ENCODE measurements at regions not wholly inside any gene's neighbourhood (a gene's known extent, or its start where the extent isn't known, plus 50 kb on each side); places are given as distances from the start of the nearest gene placed in this dataset.

DNA sequence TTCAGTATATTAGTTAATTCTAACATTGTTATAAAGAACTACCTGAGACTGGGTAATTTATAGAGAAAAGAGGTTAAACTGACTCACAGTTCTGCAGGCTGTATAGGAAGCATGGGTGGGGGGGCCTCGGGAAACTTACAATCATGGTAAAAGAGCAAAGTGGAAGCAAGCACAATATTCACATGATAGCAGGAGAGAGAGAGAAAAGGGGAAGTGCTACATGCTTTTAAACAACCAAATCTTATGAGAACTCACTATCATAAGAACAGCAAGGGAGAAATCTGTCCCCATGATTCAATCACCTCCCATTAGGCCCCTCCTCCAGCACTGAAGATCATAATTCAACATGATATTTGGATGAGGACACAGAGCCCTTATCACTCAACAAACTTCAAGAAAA lies 324.9 kb downstream of the ZNF608 start:
- DNase-seq = peak in 1 of 3 donors; percentile 30
- Histone ChIP-seq H3K4me3 (ENCODE audit: control insufficient read depth in 1 of 7, extremely low read depth in 1 of 7, insufficient read depth in 4 of 7, low read depth in 2 of 7, low read length in 6 of 7) (no peak overlapping the region), H3K4me1 (ENCODE audit: control extremely low read depth in 1 of 4, control insufficient read depth in 4 of 4, insufficient read depth in 4 of 4, low read length in 3 of 4) (no peaks in the 10 kb centered on the region), H3K9me3 (ENCODE audit: control extremely low read depth in 1 of 5, control insufficient read depth in 4 of 5, insufficient read depth in 2 of 5, low read depth in 1 of 5, low read length in 4 of 5) (peaks cover 3 to 24% (median 4%) of the 10 kb centered on the region in 5 experiments), H3K27me3 (replicated peaks in 2 of 5; ENCODE audit: control insufficient read depth in 4 of 5, insufficient read depth in 5 of 5, low read length in 4 of 5) (no peaks in the 10 kb centered on the region), H3K27ac (ENCODE audit: insufficient read depth in 1 of 2, low read depth in 1 of 2, low read length in 2 of 2, poor library complexity in 1 of 2, severe bottlenecking in 2 of 2) (no peak overlapping the region), H3K36me3 (ENCODE audit: control insufficient read depth in 4 of 4, insufficient read depth in 4 of 4, low read length in 3 of 4) (no peaks in the 10 kb centered on the region)
- ChIA-PET POLR2A (no interaction called here), CTCF (no interaction called here)
- WGBS (ENCODE audit: insufficient coverage) = 67% methylated on average over 1 of the region's 1 CpG

DNA sequence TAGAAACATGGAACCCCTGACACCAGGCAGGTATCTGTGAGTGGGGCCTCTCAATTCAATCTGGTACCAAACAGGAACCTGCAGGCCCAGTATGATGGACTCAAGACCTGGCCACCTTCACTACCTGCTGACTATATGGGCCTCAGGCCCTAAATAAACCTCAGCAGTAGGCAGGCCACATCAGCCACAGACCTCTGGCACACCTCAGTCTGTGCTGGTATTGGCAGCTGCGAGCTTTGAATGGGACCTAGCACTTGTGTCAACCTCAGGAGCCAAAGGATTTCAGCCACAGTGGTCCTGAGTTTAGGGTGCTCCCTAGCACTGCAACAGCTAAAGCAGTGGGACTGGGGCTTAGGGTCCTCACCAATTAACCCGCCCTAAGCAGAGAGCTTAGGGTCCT lies 325.5 kb downstream of the ZNF608 start:
- ChIA-PET POLR2A (no interaction called here), CTCF (no interaction called here)
- Histone ChIP-seq H3K9me3 (ENCODE audit: control extremely low read depth in 1 of 5, control insufficient read depth in 4 of 5, insufficient read depth in 2 of 5, low read depth in 1 of 5, low read length in 4 of 5) (peaks cover 3 to 24% (median 4%) of the 10 kb centered on the region in 5 experiments), H3K27me3 (replicated peaks in 2 of 5; ENCODE audit: control insufficient read depth in 4 of 5, insufficient read depth in 5 of 5, low read length in 4 of 5) (no peaks in the 10 kb centered on the region), H3K4me1 (ENCODE audit: control extremely low read depth in 1 of 4, control insufficient read depth in 4 of 4, insufficient read depth in 4 of 4, low read length in 3 of 4) (no peaks in the 10 kb centered on the region), H3K4me3 (ENCODE audit: control insufficient read depth in 1 of 7, extremely low read depth in 1 of 7, insufficient read depth in 4 of 7, low read depth in 2 of 7, low read length in 6 of 7) (no peak overlapping the region), H3K36me3 (ENCODE audit: control insufficient read depth in 4 of 4, insufficient read depth in 4 of 4, low read length in 3 of 4) (no peaks in the 10 kb centered on the region), H3K27ac (ENCODE audit: insufficient read depth in 1 of 2, low read depth in 1 of 2, low read length in 2 of 2, poor library complexity in 1 of 2, severe bottlenecking in 2 of 2) (no peak overlapping the region)
- 0% methylated on average over 1 of the region's 2 CpGs for WGBS (ENCODE audit: insufficient coverage)
- DNase-seq = no peak

DNA sequence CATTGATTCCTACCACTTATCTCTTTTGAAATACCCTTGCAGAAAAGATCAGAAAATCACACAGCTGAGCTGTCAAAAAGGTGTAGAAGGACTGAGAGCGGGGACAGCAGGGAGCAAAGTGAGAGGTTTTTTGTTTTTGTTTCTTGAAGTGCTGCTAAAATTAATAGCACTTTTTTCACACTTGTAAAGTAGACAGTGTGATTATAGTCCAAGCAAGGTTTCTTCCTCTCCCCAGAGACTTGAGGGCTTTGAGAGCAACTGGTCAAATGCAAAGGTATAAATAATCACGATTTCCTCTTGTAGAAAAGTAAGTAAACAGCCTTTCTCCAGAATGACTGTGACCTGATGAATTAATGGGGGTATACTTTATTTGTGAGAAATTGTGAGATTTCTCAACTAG lies 326.9 kb downstream of the ZNF608 start:
- ChIA-PET POLR2A (no interaction called here), CTCF (no interaction called here)
- no peak overlapping the region for H3K27ac ChIP-seq (ENCODE audit: insufficient read depth in 1 of 2, low read depth in 1 of 2, low read length in 2 of 2, poor library complexity in 1 of 2, severe bottlenecking in 2 of 2)
- no peaks in the 10 kb centered on the region for H3K4me1 ChIP-seq (ENCODE audit: control extremely low read depth in 1 of 4, control insufficient read depth in 4 of 4, insufficient read depth in 4 of 4, low read length in 3 of 4)
- no peak for DNase-seq
- H3K36me3 ChIP-seq (ENCODE audit: control insufficient read depth in 4 of 4, insufficient read depth in 4 of 4, low read length in 3 of 4) = no peaks in the 10 kb centered on the region
- peaks cover 3 to 24% (median 4%) of the 10 kb centered on the region in 5 experiments for H3K9me3 ChIP-seq (ENCODE audit: control extremely low read depth in 1 of 5, control insufficient read depth in 4 of 5, insufficient read depth in 2 of 5, low read depth in 1 of 5, low read length in 4 of 5)
- no peak overlapping the region for H3K4me3 ChIP-seq (ENCODE audit: control insufficient read depth in 1 of 7, extremely low read depth in 1 of 7, insufficient read depth in 4 of 7, low read depth in 2 of 7, low read length in 6 of 7)
- 80% methylated on average over 1 of the region's 2 CpGs for WGBS (ENCODE audit: insufficient coverage)
- H3K27me3 ChIP-seq (replicated peaks in 2 of 5; ENCODE audit: control insufficient read depth in 4 of 5, insufficient read depth in 5 of 5, low read length in 4 of 5) = no peaks in the 10 kb centered on the region

DNA sequence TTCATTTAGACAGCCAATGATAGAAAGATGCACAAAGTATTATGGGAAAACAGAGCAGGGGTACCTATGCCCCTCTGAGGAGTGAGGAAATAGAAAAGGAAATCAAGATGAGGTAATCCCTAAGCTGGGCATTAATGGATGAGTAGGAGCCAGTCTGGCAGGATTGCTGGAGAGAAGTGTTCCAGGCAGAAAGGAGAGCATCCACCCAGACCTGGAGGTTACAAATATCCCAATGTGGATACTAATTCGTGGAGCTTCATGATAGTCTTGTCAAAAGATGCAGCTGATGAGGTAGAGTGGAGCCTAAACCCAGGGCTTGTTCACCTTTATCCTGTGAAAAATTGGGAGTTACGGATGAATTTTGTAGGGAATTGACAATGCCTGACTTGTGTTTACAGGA lies 328.0 kb downstream of the ZNF608 start:
- no peaks in the 10 kb centered on the region for H3K36me3 ChIP-seq (ENCODE audit: control insufficient read depth in 4 of 4, insufficient read depth in 4 of 4, low read length in 3 of 4)
- no peak for DNase-seq
- no peaks in the 10 kb centered on the region for H3K4me1 ChIP-seq (ENCODE audit: control extremely low read depth in 1 of 4, control insufficient read depth in 4 of 4, insufficient read depth in 4 of 4, low read length in 3 of 4)
- peaks cover 3 to 21% (median 4%) of the 10 kb centered on the region in 5 experiments for H3K9me3 ChIP-seq (ENCODE audit: control extremely low read depth in 1 of 5, control insufficient read depth in 4 of 5, insufficient read depth in 2 of 5, low read depth in 1 of 5, low read length in 4 of 5)
- H3K4me3 ChIP-seq (ENCODE audit: control insufficient read depth in 1 of 7, extremely low read depth in 1 of 7, insufficient read depth in 4 of 7, low read depth in 2 of 7, low read length in 6 of 7) = no peak overlapping the region
- no peak overlapping the region for H3K27ac ChIP-seq (ENCODE audit: insufficient read depth in 1 of 2, low read depth in 1 of 2, low read length in 2 of 2, poor library complexity in 1 of 2, severe bottlenecking in 2 of 2)
- CTCF ChIA-PET = no interaction called here
- POLR2A ChIA-PET = no interaction called here
- 97% methylated on average over 2 of the region's 2 CpGs for WGBS (ENCODE audit: insufficient coverage)
- no peaks in the 10 kb centered on the region for H3K27me3 ChIP-seq (replicated peaks in 2 of 5; ENCODE audit: control insufficient read depth in 4 of 5, insufficient read depth in 5 of 5, low read length in 4 of 5)

DNA sequence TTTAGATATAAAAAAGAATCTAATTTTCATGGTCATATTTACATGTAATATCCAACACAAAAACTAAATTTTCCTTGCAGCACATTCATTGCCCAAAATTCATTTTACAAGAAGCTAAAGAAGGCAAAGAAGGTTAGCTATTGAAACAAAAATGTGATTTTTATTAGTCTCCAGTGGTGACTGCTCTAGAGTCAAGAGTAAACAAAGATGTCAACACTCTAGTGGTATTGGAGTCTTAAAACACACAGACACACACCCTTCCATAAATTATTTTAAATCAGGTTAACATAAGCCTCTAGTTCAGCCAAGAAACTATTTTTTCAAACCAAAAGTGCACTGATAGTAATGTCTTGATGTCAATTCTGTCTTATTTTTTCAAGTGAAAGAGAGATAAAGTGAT lies 329.2 kb downstream of the ZNF608 start:
- Histone ChIP-seq H3K4me1 (ENCODE audit: control extremely low read depth in 1 of 4, control insufficient read depth in 4 of 4, insufficient read depth in 4 of 4, low read length in 3 of 4) (no peaks in the 10 kb centered on the region), H3K9me3 (ENCODE audit: control extremely low read depth in 1 of 5, control insufficient read depth in 4 of 5, insufficient read depth in 2 of 5, low read depth in 1 of 5, low read length in 4 of 5) (peaks cover 0 to 12% (median under 1%) of the 10 kb centered on the region in 5 experiments), H3K27ac (ENCODE audit: insufficient read depth in 1 of 2, low read depth in 1 of 2, low read length in 2 of 2, poor library complexity in 1 of 2, severe bottlenecking in 2 of 2) (no peak overlapping the region), H3K27me3 (replicated peaks in 2 of 5; ENCODE audit: control insufficient read depth in 4 of 5, insufficient read depth in 5 of 5, low read length in 4 of 5) (no peaks in the 10 kb centered on the region), H3K36me3 (ENCODE audit: control insufficient read depth in 4 of 4, insufficient read depth in 4 of 4, low read length in 3 of 4) (no peaks in the 10 kb centered on the region), H3K4me3 (ENCODE audit: control insufficient read depth in 1 of 7, extremely low read depth in 1 of 7, insufficient read depth in 4 of 7, low read depth in 2 of 7, low read length in 6 of 7) (no peak overlapping the region)
- CTCF ChIA-PET = interaction anchor here (1.1 kb wide), 1 partner anchor 18 kb away, joined by 3 read pairs; no protein-coding TSS in a partner anchor
- DNase-seq = no peak
- POLR2A ChIA-PET = no interaction called here

DNA sequence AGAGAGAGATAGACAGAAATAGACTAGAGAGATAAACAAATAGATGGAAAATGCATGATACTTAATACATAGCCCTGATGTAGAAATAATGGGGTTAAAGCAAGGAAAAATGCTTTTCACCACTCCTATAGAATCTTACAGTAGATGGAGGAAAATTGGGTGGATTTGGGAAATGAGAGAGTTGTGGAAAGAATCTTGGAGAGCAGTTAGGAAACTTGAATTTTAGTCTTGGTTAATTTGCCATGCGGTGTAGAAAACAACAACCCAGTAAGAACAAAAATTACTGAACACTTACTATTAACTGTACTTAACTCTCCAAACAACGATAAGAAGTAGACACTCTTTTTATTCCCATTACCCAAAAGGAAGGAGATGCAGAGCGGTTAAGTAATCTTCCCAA lies 329.8 kb downstream of the ZNF608 start:
- no peak overlapping the region for H3K4me3 ChIP-seq (ENCODE audit: control insufficient read depth in 1 of 7, extremely low read depth in 1 of 7, insufficient read depth in 4 of 7, low read depth in 2 of 7, low read length in 6 of 7)
- H3K27ac ChIP-seq (ENCODE audit: insufficient read depth in 1 of 2, low read depth in 1 of 2, low read length in 2 of 2, poor library complexity in 1 of 2, severe bottlenecking in 2 of 2) = no peak overlapping the region
- WGBS (ENCODE audit: insufficient coverage) = 100% methylated on average over 1 of the region's 3 CpGs
- no peaks in the 10 kb centered on the region for H3K4me1 ChIP-seq (ENCODE audit: control extremely low read depth in 1 of 4, control insufficient read depth in 4 of 4, insufficient read depth in 4 of 4, low read length in 3 of 4)
- no peaks in the 10 kb centered on the region for H3K27me3 ChIP-seq (replicated peaks in 2 of 5; ENCODE audit: control insufficient read depth in 4 of 5, insufficient read depth in 5 of 5, low read length in 4 of 5)
- H3K36me3 ChIP-seq (ENCODE audit: control insufficient read depth in 4 of 4, insufficient read depth in 4 of 4, low read length in 3 of 4) = no peaks in the 10 kb centered on the region
- peaks cover 0 to 8% (median 0%) of the 10 kb centered on the region in 5 experiments for H3K9me3 ChIP-seq (ENCODE audit: control extremely low read depth in 1 of 5, control insufficient read depth in 4 of 5, insufficient read depth in 2 of 5, low read depth in 1 of 5, low read length in 4 of 5)
- ChIA-PET POLR2A (no interaction called here), CTCF (interaction anchor here (1.1 kb wide), 1 partner anchor 17 kb away, joined by 3 read pairs; no protein-coding TSS in a partner anchor)
- no peak for DNase-seq

DNA sequence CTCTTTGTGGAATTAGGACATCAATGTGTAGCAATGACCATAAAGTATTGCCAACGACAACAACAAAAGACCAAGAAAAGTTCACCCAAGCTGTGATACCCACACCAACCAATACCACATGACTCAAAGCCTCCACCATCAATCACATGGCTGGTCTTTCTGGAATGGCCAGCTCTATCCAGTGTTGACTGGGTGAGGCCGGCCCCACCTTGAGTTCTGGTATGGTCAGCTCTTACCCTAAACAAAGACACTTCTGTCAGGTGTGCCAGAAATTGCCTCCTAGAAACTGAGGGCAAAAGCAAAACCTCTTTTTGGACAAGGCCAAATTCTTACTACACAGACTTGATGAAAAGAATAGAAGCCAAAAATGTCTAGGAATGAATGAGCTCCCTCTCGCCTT lies 331.5 kb downstream of the ZNF608 start:
- no peak overlapping the region for H3K27ac ChIP-seq (ENCODE audit: insufficient read depth in 1 of 2, low read depth in 1 of 2, low read length in 2 of 2, poor library complexity in 1 of 2, severe bottlenecking in 2 of 2)
- H3K27me3 ChIP-seq (replicated peaks in 2 of 5; ENCODE audit: control insufficient read depth in 4 of 5, insufficient read depth in 5 of 5, low read length in 4 of 5) = no peaks in the 10 kb centered on the region
- POLR2A ChIA-PET = no interaction called here
- CTCF ChIA-PET = no interaction called here
- no peaks in the 10 kb centered on the region for H3K9me3 ChIP-seq (ENCODE audit: control extremely low read depth in 1 of 5, control insufficient read depth in 4 of 5, insufficient read depth in 2 of 5, low read depth in 1 of 5, low read length in 4 of 5)
- WGBS (ENCODE audit: insufficient coverage) = 100% methylated on average over 3 of the region's 3 CpGs
- H3K4me1 ChIP-seq (ENCODE audit: control extremely low read depth in 1 of 4, control insufficient read depth in 4 of 4, insufficient read depth in 4 of 4, low read length in 3 of 4) = no peaks in the 10 kb centered on the region
- H3K36me3 ChIP-seq (ENCODE audit: control insufficient read depth in 4 of 4, insufficient read depth in 4 of 4, low read length in 3 of 4) = no peaks in the 10 kb centered on the region
- no peak overlapping the region for H3K4me3 ChIP-seq (ENCODE audit: control insufficient read depth in 1 of 7, extremely low read depth in 1 of 7, insufficient read depth in 4 of 7, low read depth in 2 of 7, low read length in 6 of 7)
- DNase-seq = no peak

Measured in common myeloid progenitor, CD34-positive (primary cell).